H1 (cell line): ENCODE measurements at regions not wholly inside any gene's neighbourhood (a gene's known extent, or its start where the extent isn't known, plus 50 kb on each side); places are given as distances from the start of the nearest gene placed in this dataset.

ENCODE experiments used
- FOSL1 ChIP-seq: IDR thresholded peaks from 2 replicates; pipeline ENCODE4 v1.6.1; 2011; ENCODE audit warnings: mild to moderate bottlenecking, low read depth, low read length, moderate library complexity; ENCODE audit not compliant: insufficient read depth

DNA sequence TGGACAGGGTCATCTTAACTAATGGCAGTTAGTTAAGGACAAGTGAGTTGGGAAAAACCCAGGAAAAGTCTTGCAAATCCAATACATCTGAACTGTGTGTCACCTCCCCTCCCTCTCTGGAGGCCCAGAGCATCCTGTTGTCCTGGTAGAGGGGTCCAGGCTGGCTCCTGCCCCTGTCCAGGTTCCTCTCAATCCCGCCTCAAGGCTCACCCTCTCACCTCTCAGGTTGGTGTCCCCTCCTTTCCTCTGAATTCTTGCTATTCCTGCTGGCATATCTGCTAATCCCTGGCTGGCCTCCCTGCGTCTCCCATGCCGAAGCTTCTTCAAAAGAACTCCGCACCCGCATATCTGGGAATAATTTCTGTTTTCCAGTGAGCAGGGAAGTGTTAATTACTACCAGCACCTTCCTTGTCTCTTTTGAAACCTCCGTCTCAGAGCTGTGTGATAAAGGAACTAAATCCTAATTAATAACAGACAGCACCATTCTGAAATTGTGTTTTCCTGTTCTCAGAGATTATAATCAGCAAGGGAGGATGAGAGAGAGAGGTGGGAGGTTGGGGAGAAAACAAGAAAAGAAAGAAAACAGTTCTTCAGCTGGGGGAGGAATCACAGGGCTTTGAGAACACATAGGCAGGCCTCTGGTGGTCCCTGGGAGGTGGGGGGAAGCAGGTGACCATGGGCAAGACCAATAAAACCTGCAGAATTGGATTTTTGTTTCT, 568.0 kb downstream of the PTPRU start (continued):
- no peak for TF ChIP-seq FOSL1
